NCI-H226 (cell line): ENCODE measurements at regions not wholly inside any gene's neighbourhood (a gene's known extent, or its start where the extent isn't known, plus 50 kb on each side); places are given as distances from the start of the nearest gene placed in this dataset.

ENCODE experiments used
- DNase-seq: peaks from one replicate; pipeline ENCODE4 v3.0.0-alpha.2; 2015

DNA sequence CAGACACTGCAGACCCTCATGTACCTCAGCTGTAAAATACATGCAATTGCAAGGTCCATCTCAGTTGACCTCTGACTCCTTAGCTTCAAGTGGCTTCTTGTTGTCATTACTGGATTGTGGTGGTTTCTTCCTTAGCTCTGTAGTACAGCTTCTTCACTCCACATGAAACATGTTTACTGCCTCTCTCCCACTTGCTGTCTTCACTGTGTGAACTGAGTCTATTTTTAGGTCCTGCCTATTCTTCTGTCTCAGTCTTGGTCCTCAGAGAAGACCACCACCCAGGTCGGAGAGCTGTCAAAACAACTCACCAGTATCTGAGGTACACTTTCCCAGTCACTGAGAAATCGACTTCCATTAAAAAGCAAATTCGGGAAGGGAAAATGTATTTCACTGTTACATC lies 50.2 kb upstream of the EYA4 start:
- DNase-seq, result no peak

DNA sequence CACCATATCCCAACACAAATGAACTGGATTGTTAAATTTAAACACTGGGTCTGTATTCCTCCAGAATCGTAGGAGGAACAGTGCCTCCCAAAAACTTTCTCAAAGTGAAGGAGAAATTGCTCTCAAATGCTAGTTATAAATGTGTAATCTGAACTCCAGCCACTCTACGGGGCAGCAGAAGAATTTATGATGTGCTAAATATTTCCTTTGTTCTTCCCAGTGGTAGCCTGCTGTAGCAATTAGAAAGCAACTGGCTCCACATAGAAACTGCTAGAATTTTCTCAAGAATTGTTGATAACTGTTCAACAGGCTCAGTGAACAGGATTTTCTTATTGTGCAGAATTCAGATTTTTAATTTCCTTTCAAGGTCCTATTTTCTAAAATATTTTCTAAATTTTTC lies 49.8 kb upstream of the EYA4 start:
- DNase-seq, result no peak
